Transverse colon (tissue), 4 donors: ENCODE measurements at regions not wholly inside any gene's neighbourhood (a gene's known extent, or its start where the extent isn't known, plus 50 kb on each side); places are given as distances from the start of the nearest gene placed in this dataset.

Experiments
- CTCF ChIP-seq, 5 experiments: fragments of 200-600 bp in 3 of 5; fragments of 450-650 bp in 2 of 5; sonication (generic) in 3 of 5; IDR thresholded peaks; 1 replicate in 2 of 5; 2 replicates in 3 of 5; pipeline ENCODE4 v1.5.1; 2016 to 2017; ENCODE audit warnings: antibody characterized with exemption in 5 of 5, inconsistent platforms in 3 of 5, mild to moderate bottlenecking in 2 of 5, moderate library complexity in 1 of 5
- EP300 ChIP-seq: sonication (generic); formaldehyde crosslinking; IDR thresholded peaks from one replicate; pipeline ENCODE4 v1.6.1; 2017; ENCODE audit warnings: antibody characterized with exemption, low read depth
- POLR2A ChIP-seq: fragments of 450-650 bp; IDR thresholded peaks from one replicate; pipeline ENCODE4 v1.6.1; 2016; ENCODE audit warnings: antibody characterized with exemption, mild to moderate bottlenecking, moderate library complexity
- POLR2AphosphoS5 ChIP-seq, 3 donors: sonication (generic); formaldehyde crosslinking; IDR thresholded peaks; one replicate each; pipeline ENCODE4 v1.6.1; 2016; ENCODE audit warnings: antibody characterized with exemption in 3 of 3

- TF ChIP-seq CTCF (IDR thresholded peaks at IDR 0.05): no peak
- no peak for TF ChIP-seq POLR2AphosphoS5 (IDR thresholded peaks at IDR 0.05)
- TF ChIP-seq EP300: no peak
- TF ChIP-seq POLR2A: no peak
These were observed 66.5 kb upstream of the CDH5 start for GRCh38 chr16:66300037-66300436.
